ENCODE measurements at regions not wholly inside any gene's neighbourhood (a gene's known extent, or its start where the extent isn't known, plus 50 kb on each side); places are given as distances from the start of the nearest gene placed in this dataset.

- ATAC-seq (replicated peaks) (no peak), DNase-seq (no peak)
- Mint-ChIP-seq H3K9me3 (peaks cover 0 to 5% of the 10 kb centered on the region in 2 donors), H3K36me3 (ENCODE audit: insufficient read depth) (no peaks in the 10 kb centered on the region), H3K27me3 (peaks cover 0 to 6% of the 10 kb centered on the region in 2 donors), H3K4me3 (no peak overlapping the region), H3K27ac (no peak overlapping the region), H3K4me1 (ENCODE audit: low read depth in 2 of 2) (no peaks in the 10 kb centered on the region)
These were observed 305.9 kb downstream of the IDS start for GRCh38 chrX:149198980-149199732.

- ATAC-seq (replicated peaks): no peak
- no peaks in the 10 kb centered on the region for H3K9me3 Mint-ChIP-seq
- no peak overlapping the region for H3K4me3 Mint-ChIP-seq
These were observed 320.0 kb downstream of the IDS start for GRCh38 chrX:149185087-149185486.

GRCh38 chrX:149161435-149162088, 343.5 kb downstream of the IDS start:
- Mint-ChIP-seq H3K4me3 (no peak overlapping the region), H3K4me1 (ENCODE audit: low read depth in 2 of 2) (no peaks in the 10 kb centered on the region), H3K9me3 (peaks cover 0 to 2% of the 10 kb centered on the region in 2 donors), H3K27me3 (peaks cover 0 to 5% of the 10 kb centered on the region in 2 donors), H3K36me3 (ENCODE audit: insufficient read depth) (no peaks in the 10 kb centered on the region), H3K27ac (no peak overlapping the region)
- DNase-seq (no peak), ATAC-seq (replicated peaks) (no peak)

More at GRCh38 chrX:149185087-149185486, 320.0 kb downstream of the IDS start:
- no peaks in the 10 kb centered on the region for H3K36me3 Mint-ChIP-seq (ENCODE audit: insufficient read depth)
- DNase-seq: no peak
- no peaks in the 10 kb centered on the region for H3K4me1 Mint-ChIP-seq (ENCODE audit: low read depth in 2 of 2)
- H3K27me3 Mint-ChIP-seq: no peaks in the 10 kb centered on the region
- no peak overlapping the region for H3K27ac Mint-ChIP-seq

GRCh38 chrX:149157976-149158375, 347.1 kb downstream of the IDS start:
- Mint-ChIP-seq H3K27me3 (peaks cover 0 to 5% of the 10 kb centered on the region in 2 donors), H3K36me3 (ENCODE audit: insufficient read depth) (no peaks in the 10 kb centered on the region), H3K4me1 (ENCODE audit: low read depth in 2 of 2) (no peaks in the 10 kb centered on the region), H3K27ac (no peak overlapping the region), H3K4me3 (no peak overlapping the region), H3K9me3 (peaks cover 0 to 2% of the 10 kb centered on the region in 2 donors)
- ATAC-seq (replicated peaks) (no peak), DNase-seq (no peak)

GRCh38 chrX:149152941-149153340, 352.2 kb downstream of the IDS start:
- Mint-ChIP-seq H3K27me3 (no peaks in the 10 kb centered on the region), H3K9me3 (no peaks in the 10 kb centered on the region), H3K27ac (no peak overlapping the region), H3K4me1 (ENCODE audit: low read depth in 2 of 2) (no peaks in the 10 kb centered on the region), H3K36me3 (ENCODE audit: insufficient read depth) (no peaks in the 10 kb centered on the region), H3K4me3 (no peak overlapping the region)
- no peak for ATAC-seq (replicated peaks)
- DNase-seq: no peak

- Mint-ChIP-seq H3K4me1 (ENCODE audit: low read depth in 2 of 2) (no peaks in the 10 kb centered on the region), H3K4me3 (no peak overlapping the region), H3K27me3 (no peaks in the 10 kb centered on the region), H3K36me3 (ENCODE audit: insufficient read depth) (no peaks in the 10 kb centered on the region), H3K27ac (no peak overlapping the region), H3K9me3 (no peaks in the 10 kb centered on the region)
- no peak for ATAC-seq (replicated peaks)
- no peak for DNase-seq
These were observed 353.0 kb downstream of the IDS start for GRCh38 chrX:149151805-149152757.

GRCh38 chrX:149145845-149146285, 359.2 kb downstream of the IDS start:
- Mint-ChIP-seq H3K4me3 (no peak overlapping the region), H3K9me3 (no peaks in the 10 kb centered on the region), H3K36me3 (ENCODE audit: insufficient read depth) (no peaks in the 10 kb centered on the region), H3K4me1 (ENCODE audit: low read depth in 2 of 2) (no peaks in the 10 kb centered on the region), H3K27ac (no peak overlapping the region), H3K27me3 (no peaks in the 10 kb centered on the region)
- ATAC-seq (replicated peaks) (no peak), DNase-seq (no peak)

- DNase-seq (no peak), ATAC-seq (replicated peaks) (no peak)
- Mint-ChIP-seq H3K9me3 (no peaks in the 10 kb centered on the region), H3K27ac (no peak overlapping the region), H3K27me3 (no peaks in the 10 kb centered on the region), H3K4me1 (ENCODE audit: low read depth in 2 of 2) (no peaks in the 10 kb centered on the region), H3K36me3 (ENCODE audit: insufficient read depth) (no peaks in the 10 kb centered on the region), H3K4me3 (no peak overlapping the region)
These were observed 373.3 kb downstream of the IDS start for GRCh38 chrX:149131774-149132173.

GRCh38 chrX:149129767-149130166, 375.3 kb downstream of the IDS start:
- Mint-ChIP-seq H3K4me3 (no peak overlapping the region), H3K27me3 (no peaks in the 10 kb centered on the region), H3K27ac (no peak overlapping the region), H3K36me3 (ENCODE audit: insufficient read depth) (no peaks in the 10 kb centered on the region), H3K9me3 (no peaks in the 10 kb centered on the region), H3K4me1 (ENCODE audit: low read depth in 2 of 2) (no peaks in the 10 kb centered on the region)
- ATAC-seq (replicated peaks): no peak
- DNase-seq: no peak

GRCh38 chrX:149124526-149125108, 380.5 kb downstream of the IDS start:
- H3K9me3 Mint-ChIP-seq: no peaks in the 10 kb centered on the region
- DNase-seq (no peak), ATAC-seq (replicated peaks) (no peak)

GRCh38 chrX:149121206-149121920, 383.7 kb downstream of the IDS start:
- ATAC-seq (replicated peaks): no peak
- no peaks in the 10 kb centered on the region for H3K4me1 Mint-ChIP-seq (ENCODE audit: low read depth in 2 of 2)
- no peak overlapping the region for H3K4me3 Mint-ChIP-seq

More at GRCh38 chrX:149124526-149125108, 380.5 kb downstream of the IDS start:
- Mint-ChIP-seq H3K36me3 (ENCODE audit: insufficient read depth) (no peaks in the 10 kb centered on the region), H3K27ac (no peak overlapping the region), H3K4me1 (ENCODE audit: low read depth in 2 of 2) (no peaks in the 10 kb centered on the region), H3K27me3 (no peaks in the 10 kb centered on the region), H3K4me3 (no peak overlapping the region)

GRCh38 chrX:149120459-149120858, 384.6 kb downstream of the IDS start:
- Mint-ChIP-seq H3K4me1 (ENCODE audit: low read depth in 2 of 2) (no peaks in the 10 kb centered on the region), H3K27me3 (no peaks in the 10 kb centered on the region), H3K4me3 (no peak overlapping the region), H3K36me3 (ENCODE audit: insufficient read depth) (no peaks in the 10 kb centered on the region), H3K9me3 (no peaks in the 10 kb centered on the region), H3K27ac (no peak overlapping the region)
- ATAC-seq (replicated peaks) (no peak), DNase-seq (no peak)

More at GRCh38 chrX:149121206-149121920, 383.7 kb downstream of the IDS start:
- Mint-ChIP-seq H3K27me3 (no peaks in the 10 kb centered on the region), H3K36me3 (ENCODE audit: insufficient read depth) (no peaks in the 10 kb centered on the region), H3K27ac (no peak overlapping the region), H3K9me3 (no peaks in the 10 kb centered on the region)
- DNase-seq: no peak

Measured in effector memory CD8-positive, alpha-beta T cell (primary cell).